Liver (tissue), 3 donors: ENCODE measurements at regions not wholly inside any gene's neighbourhood (a gene's known extent, or its start where the extent isn't known, plus 50 kb on each side); places are given as distances from the start of the nearest gene placed in this dataset.

Experiments
- GABPA ChIP-seq, 2 donors: IDR thresholded peaks in 1 of 2; conservative IDR thresholded peaks in 1 of 2; 2 replicates each; pipeline ENCODE4 v1.6.1; 2016; ENCODE audit warnings: antibody characterized with exemption in 2 of 2, mild to moderate bottlenecking in 1 of 2, moderate library complexity in 1 of 2
- JUND ChIP-seq, 2 donors: IDR thresholded peaks; 2 replicates each; pipeline ENCODE4 v1.6.1; 2016; ENCODE audit warnings: antibody characterized with exemption in 2 of 2
- RAD21 ChIP-seq, 2 donors: IDR thresholded peaks; 2 replicates each; pipeline ENCODE4 v1.6.1; 2016; ENCODE audit warnings: antibody characterized with exemption in 2 of 2, mild to moderate bottlenecking in 2 of 2
- REST ChIP-seq: IDR thresholded peaks from 2 replicates; pipeline ENCODE4 v1.6.1; 2016; ENCODE audit warnings: antibody characterized with exemption, mild to moderate bottlenecking
- RXRA ChIP-seq, 2 donors: IDR thresholded peaks; 2 replicates each; pipeline ENCODE4 v1.6.1; 2017 to 2018; ENCODE audit warnings: antibody characterized with exemption in 2 of 2, mild to moderate bottlenecking in 1 of 2
- SP1 ChIP-seq: IDR thresholded peaks from 2 replicates; pipeline ENCODE4 v1.6.1; 2018; ENCODE audit warnings: antibody characterized with exemption, mild to moderate bottlenecking
- TAF1 ChIP-seq: conservative IDR thresholded peaks from 2 replicates; pipeline ENCODE4 v1.6.1; 2016; ENCODE audit warnings: antibody characterized with exemption, mild to moderate bottlenecking
- TF ChIP-seq, protein P1 (sequence below): fragments of 150-350 bp; IDR thresholded peaks from 2 replicates; pipeline ENCODE4 v1.5.1; 2017; ENCODE audit warnings: improper control_type of control experiment, low read depth, low read length; ENCODE audit not compliant: missing input control
- TF ChIP-seq, protein P2 (sequence below): IDR thresholded peaks from 2 replicates; pipeline ENCODE4 v1.6.1; 2016; ENCODE audit warnings: antibody characterized with exemption
- TF ChIP-seq, protein P3 (sequence below): IDR thresholded peaks from 2 replicates; pipeline ENCODE4 v1.6.1; 2016; ENCODE audit warnings: antibody characterized with exemption
- TF ChIP-seq, protein P4 (sequence below): IDR thresholded peaks from 2 replicates; pipeline ENCODE4 v1.6.1; 2016; ENCODE audit warnings: antibody characterized with exemption
- donor health status: healthy.
- donor health status: healthy.

- TF ChIP-seq SP1 = no peak
- no peak for TF ChIP-seq REST
- TF ChIP-seq, protein P1, sequence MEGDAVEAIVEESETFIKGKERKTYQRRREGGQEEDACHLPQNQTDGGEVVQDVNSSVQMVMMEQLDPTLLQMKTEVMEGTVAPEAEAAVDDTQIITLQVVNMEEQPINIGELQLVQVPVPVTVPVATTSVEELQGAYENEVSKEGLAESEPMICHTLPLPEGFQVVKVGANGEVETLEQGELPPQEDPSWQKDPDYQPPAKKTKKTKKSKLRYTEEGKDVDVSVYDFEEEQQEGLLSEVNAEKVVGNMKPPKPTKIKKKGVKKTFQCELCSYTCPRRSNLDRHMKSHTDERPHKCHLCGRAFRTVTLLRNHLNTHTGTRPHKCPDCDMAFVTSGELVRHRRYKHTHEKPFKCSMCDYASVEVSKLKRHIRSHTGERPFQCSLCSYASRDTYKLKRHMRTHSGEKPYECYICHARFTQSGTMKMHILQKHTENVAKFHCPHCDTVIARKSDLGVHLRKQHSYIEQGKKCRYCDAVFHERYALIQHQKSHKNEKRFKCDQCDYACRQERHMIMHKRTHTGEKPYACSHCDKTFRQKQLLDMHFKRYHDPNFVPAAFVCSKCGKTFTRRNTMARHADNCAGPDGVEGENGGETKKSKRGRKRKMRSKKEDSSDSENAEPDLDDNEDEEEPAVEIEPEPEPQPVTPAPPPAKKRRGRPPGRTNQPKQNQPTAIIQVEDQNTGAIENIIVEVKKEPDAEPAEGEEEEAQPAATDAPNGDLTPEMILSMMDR = no peak
- TF ChIP-seq, protein P2, sequence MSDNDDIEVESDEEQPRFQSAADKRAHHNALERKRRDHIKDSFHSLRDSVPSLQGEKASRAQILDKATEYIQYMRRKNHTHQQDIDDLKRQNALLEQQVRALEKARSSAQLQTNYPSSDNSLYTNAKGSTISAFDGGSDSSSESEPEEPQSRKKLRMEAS = no peak
- TF ChIP-seq JUND (IDR thresholded peaks at IDR 0.05) = no peak
- TF ChIP-seq, protein P3, sequence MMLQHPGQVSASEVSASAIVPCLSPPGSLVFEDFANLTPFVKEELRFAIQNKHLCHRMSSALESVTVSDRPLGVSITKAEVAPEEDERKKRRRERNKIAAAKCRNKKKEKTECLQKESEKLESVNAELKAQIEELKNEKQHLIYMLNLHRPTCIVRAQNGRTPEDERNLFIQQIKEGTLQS = no peak
- no peak for TF ChIP-seq RXRA (IDR thresholded peaks at IDR 0.05)
- no peak for TF ChIP-seq TAF1
- TF ChIP-seq, protein P4, sequence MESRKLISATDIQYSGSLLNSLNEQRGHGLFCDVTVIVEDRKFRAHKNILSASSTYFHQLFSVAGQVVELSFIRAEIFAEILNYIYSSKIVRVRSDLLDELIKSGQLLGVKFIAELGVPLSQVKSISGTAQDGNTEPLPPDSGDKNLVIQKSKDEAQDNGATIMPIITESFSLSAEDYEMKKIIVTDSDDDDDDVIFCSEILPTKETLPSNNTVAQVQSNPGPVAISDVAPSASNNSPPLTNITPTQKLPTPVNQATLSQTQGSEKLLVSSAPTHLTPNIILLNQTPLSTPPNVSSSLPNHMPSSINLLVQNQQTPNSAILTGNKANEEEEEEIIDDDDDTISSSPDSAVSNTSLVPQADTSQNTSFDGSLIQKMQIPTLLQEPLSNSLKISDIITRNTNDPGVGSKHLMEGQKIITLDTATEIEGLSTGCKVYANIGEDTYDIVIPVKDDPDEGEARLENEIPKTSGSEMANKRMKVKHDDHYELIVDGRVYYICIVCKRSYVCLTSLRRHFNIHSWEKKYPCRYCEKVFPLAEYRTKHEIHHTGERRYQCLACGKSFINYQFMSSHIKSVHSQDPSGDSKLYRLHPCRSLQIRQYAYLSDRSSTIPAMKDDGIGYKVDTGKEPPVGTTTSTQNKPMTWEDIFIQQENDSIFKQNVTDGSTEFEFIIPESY = no peak
- no peak for TF ChIP-seq GABPA (IDR thresholded peaks at IDR 0.05 in 1 of 2, conservative IDR thresholded peaks at IDR 0.05 in 1 of 2)
- TF ChIP-seq RAD21 (IDR thresholded peaks at IDR 0.05) = no peak
These were observed 151.4 kb downstream of the RPS24 start for GRCh38 chr10:78184851-78185692.
